Fibroblast of skin of left quadriceps (primary cell): ENCODE measurements at regions not wholly inside any gene's neighbourhood (a gene's known extent, or its start where the extent isn't known, plus 50 kb on each side); places are given as distances from the start of the nearest gene placed in this dataset.

ENCODE experiments used
- DNase-seq, 2 experiments: peaks; one replicate each; pipeline ENCODE4 v3.0.0-alpha.2; 2013; ENCODE audit warnings: low read depth in 2 of 2

- DNase-seq = no peak
These were observed 149.8 kb upstream of the AKIRIN2 start for GRCh38 chr6:87851674-87852299.

GRCh38 chr6:87848616-87849015 lies 146.6 kb upstream of the AKIRIN2 start:
- no peak for DNase-seq

GRCh38 chr6:87847830-87848210 lies 145.8 kb upstream of the AKIRIN2 start:
- DNase-seq = no peak

- DNase-seq = no peak
These were observed 145.2 kb upstream of the AKIRIN2 start for GRCh38 chr6:87847135-87847829.

GRCh38 chr6:87846434-87846833 lies 144.4 kb upstream of the AKIRIN2 start:
- no peak for DNase-seq

GRCh38 chr6:87840324-87840723 lies 138.3 kb upstream of the AKIRIN2 start:
- DNase-seq = no peak

GRCh38 chr6:87837876-87838275 lies 135.8 kb upstream of the AKIRIN2 start:
- DNase-seq = no peak

GRCh38 chr6:87837444-87837843 lies 135.4 kb upstream of the AKIRIN2 start:
- DNase-seq = no peak

GRCh38 chr6:87832025-87832825 lies 130.2 kb upstream of the AKIRIN2 start:
- no peak for DNase-seq

GRCh38 chr6:87830907-87831306 lies 128.9 kb upstream of the AKIRIN2 start:
- DNase-seq = no peak

- DNase-seq = no peak
These were observed 127.6 kb upstream of the AKIRIN2 start for GRCh38 chr6:87829622-87830121.

- DNase-seq = no peak
These were observed 126.0 kb upstream of the AKIRIN2 start for GRCh38 chr6:87828044-87828443.

GRCh38 chr6:87827346-87827745 lies 125.3 kb upstream of the AKIRIN2 start:
- DNase-seq = no peak

- no peak for DNase-seq
These were observed 124.4 kb upstream of the AKIRIN2 start for GRCh38 chr6:87826424-87826823.

- no peak for DNase-seq
These were observed 123.8 kb upstream of the AKIRIN2 start for GRCh38 chr6:87825821-87826221.

GRCh38 chr6:87824958-87825491 lies 123.0 kb upstream of the AKIRIN2 start:
- no peak for DNase-seq

- DNase-seq = no peak
These were observed 120.0 kb upstream of the AKIRIN2 start for GRCh38 chr6:87822011-87822410.

GRCh38 chr6:87820343-87820984 lies 118.4 kb upstream of the AKIRIN2 start:
- DNase-seq = no peak

GRCh38 chr6:87817183-87817582 lies 115.2 kb upstream of the AKIRIN2 start:
- peak in 1 of 2 experiments; percentile 7 for DNase-seq

- no peak for DNase-seq
These were observed 113.4 kb upstream of the AKIRIN2 start for GRCh38 chr6:87815449-87815848.

- DNase-seq = peak in 1 of 2 experiments; percentile 16
These were observed 106.1 kb upstream of the AKIRIN2 start for GRCh38 chr6:87808005-87808757.
